ENCODE measurements at regions not wholly inside any gene's neighbourhood (a gene's known extent, or its start where the extent isn't known, plus 50 kb on each side); places are given as distances from the start of the nearest gene placed in this dataset.

DNA sequence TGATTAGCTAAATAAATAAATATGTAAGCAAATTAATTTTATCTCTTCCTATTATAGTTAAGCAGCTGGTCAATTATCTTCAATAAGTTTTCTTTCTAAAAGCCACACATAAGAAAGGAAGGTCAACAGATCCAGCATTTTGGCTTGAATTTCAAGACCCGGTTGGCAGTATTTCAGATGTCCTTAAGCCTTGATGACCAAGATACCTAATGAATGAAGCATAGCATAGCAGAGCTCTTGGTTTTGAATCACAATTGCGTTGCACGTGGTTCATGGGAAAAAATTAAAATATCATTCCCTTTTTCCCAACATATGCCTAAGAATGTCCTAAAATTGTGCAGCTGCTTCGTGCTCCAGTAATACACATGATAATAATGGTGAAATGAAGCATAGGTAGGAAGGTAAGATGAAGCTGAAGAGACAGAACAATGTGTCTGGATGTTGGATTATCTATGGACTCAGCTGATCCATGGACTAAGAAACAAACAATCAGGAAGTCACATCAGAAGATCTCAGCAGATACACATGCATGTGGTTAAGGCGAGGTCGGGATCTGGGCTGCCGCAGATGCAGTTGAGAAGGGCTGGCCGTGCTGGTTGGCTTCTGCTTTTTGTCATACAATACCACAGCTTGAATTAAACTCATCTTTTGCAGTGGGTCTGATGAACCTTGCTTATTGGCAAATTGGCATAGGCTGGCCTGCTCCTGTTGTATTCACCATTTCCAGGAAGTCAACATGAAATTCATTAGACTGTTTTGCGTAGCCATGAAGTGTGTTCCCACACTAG lies 284.9 kb upstream of the RUNX1 start:
- Histone ChIP-seq H4K8ac (replicated peaks; ENCODE audit: insufficient read length, low read depth, low read length) (no peak overlapping the region), H3K23me2 (ENCODE audit: insufficient read length, low read depth, low read length, poor library complexity, severe bottlenecking) (no peaks in the 10 kb centered on the region), H3K23ac (ENCODE audit: insufficient read length, low read depth, low read length) (no peak overlapping the region), H3K18ac (ENCODE audit: insufficient read length, low read depth, low read length) (no peak overlapping the region), H3K4me2 (ENCODE audit: insufficient read depth, insufficient read length, low read length) (no peak overlapping the region), H4K91ac (ENCODE audit: insufficient read length, low read depth, low read length) (no peak overlapping the region), H3K56ac (ENCODE audit: insufficient read length, low read depth, low read length) (no peak overlapping the region), H3K14ac (ENCODE audit: insufficient read depth, low read length) (no peak overlapping the region), H3K27ac (ENCODE audit: insufficient read length, low read depth, low read length) (no peak overlapping the region), H3K27me3 (ENCODE audit: insufficient read depth, low read length) (no peaks in the 10 kb centered on the region), H3K79me2 (ENCODE audit: insufficient read depth, low read length) (no peaks in the 10 kb centered on the region), H3K79me1 (ENCODE audit: insufficient read depth, low read depth, low read length, poor library complexity, severe bottlenecking) (no peaks in the 10 kb centered on the region), H2BK12ac (ENCODE audit: insufficient read length, low read depth, low read length) (no peak overlapping the region), H2BK120ac (ENCODE audit: low read depth, low read length, poor library complexity, severe bottlenecking) (no peak overlapping the region), H2AK5ac (ENCODE audit: insufficient read length, low read length) (no peak overlapping the region), H4K5ac (ENCODE audit: insufficient read length, low read depth, low read length) (no peak overlapping the region), H2BK20ac (ENCODE audit: low read depth, low read length, poor library complexity, severe bottlenecking) (no peak overlapping the region), H4K20me1 (ENCODE audit: control insufficient read depth, insufficient read depth, insufficient read length) (no peaks in the 10 kb centered on the region), H2BK5ac (ENCODE audit: insufficient read length, low read length) (no peak overlapping the region), H2AFZ (ENCODE audit: low read length) (no peak overlapping the region), H3K4ac (ENCODE audit: low read depth, low read length) (no peak overlapping the region), H3K4me1 (ENCODE audit: insufficient read depth, low read length) (no peaks in the 10 kb centered on the region), H2BK15ac (ENCODE audit: low read depth, low read length) (no peak overlapping the region), H3T11ph (ENCODE audit: low read length) (no peak overlapping the region), H3K9ac (ENCODE audit: extremely low read depth, insufficient read length, low read length) (no peak overlapping the region), H3K9me3 (ENCODE audit: control insufficient read depth, low read depth, low read length) (no peaks in the 10 kb centered on the region)
- H3K4me1 Mint-ChIP-seq: no peaks in the 10 kb centered on the region
- H3K36me3 Mint-ChIP-seq (ENCODE audit: insufficient read depth in 1 of 3, low read depth in 3 of 3): peaks cover 0 to 2% (median 0%) of the 10 kb centered on the region in 3 experiments; a peak in 1 of 7 replicates
- no peak overlapping the region for H3K4me3 Mint-ChIP-seq
- TF ChIP-seq, protein P1, sequence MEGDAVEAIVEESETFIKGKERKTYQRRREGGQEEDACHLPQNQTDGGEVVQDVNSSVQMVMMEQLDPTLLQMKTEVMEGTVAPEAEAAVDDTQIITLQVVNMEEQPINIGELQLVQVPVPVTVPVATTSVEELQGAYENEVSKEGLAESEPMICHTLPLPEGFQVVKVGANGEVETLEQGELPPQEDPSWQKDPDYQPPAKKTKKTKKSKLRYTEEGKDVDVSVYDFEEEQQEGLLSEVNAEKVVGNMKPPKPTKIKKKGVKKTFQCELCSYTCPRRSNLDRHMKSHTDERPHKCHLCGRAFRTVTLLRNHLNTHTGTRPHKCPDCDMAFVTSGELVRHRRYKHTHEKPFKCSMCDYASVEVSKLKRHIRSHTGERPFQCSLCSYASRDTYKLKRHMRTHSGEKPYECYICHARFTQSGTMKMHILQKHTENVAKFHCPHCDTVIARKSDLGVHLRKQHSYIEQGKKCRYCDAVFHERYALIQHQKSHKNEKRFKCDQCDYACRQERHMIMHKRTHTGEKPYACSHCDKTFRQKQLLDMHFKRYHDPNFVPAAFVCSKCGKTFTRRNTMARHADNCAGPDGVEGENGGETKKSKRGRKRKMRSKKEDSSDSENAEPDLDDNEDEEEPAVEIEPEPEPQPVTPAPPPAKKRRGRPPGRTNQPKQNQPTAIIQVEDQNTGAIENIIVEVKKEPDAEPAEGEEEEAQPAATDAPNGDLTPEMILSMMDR (conservative IDR thresholded peaks at IDR 0.05): no peak
- no CpG with 5 or more reads among the region's 9 CpGs for WGBS (ENCODE audit: extremely low coverage, insufficient read length, low lambda C conversion rate)
- DNase-seq: no peak
- no peaks in the 10 kb centered on the region; the same call in 1 of the 2 replicates for H3K27me3 Mint-ChIP-seq (ENCODE audit: low read depth)
- peaks cover 0 to under 1% of the 10 kb centered on the region in 2 experiments; a peak in 1 of 5 replicates for H3K9me3 Mint-ChIP-seq
- H3K27ac Mint-ChIP-seq: no peak overlapping the region

All from H9 (cell line).